OCI-LY3 (cell line): ENCODE measurements at regions not wholly inside any gene's neighbourhood (a gene's known extent, or its start where the extent isn't known, plus 50 kb on each side); places are given as distances from the start of the nearest gene placed in this dataset.

Experiments used
- H2AFZ ChIP-seq: fragments of 200-600, 300-600 bp; shearing (Covaris generic); 2 replicates; pipeline ENCODE4 v1.6.0; 2014; ENCODE audit warnings: antibody characterized with exemption, low read depth, low read length
- H3K27ac ChIP-seq: fragments of 200-600, 300-600 bp; sonication (generic); 2 replicates; pipeline ENCODE4 v1.5.1; 2014; ENCODE audit warnings: mild to moderate bottlenecking, low read length, moderate library complexity, mixed read lengths
- H3K27me3 ChIP-seq: fragments of 200-600, 300-600 bp; sonication (generic); 2 replicates; pipeline ENCODE4 v1.6.1; 2014; ENCODE audit warnings: low read depth, low read length, mixed read lengths
- H3K36me3 ChIP-seq: fragments of 200-600, 300-600 bp; sonication (generic); replicated peaks from 2 replicates; pipeline ENCODE3; 2014; ENCODE audit warnings: low read depth, low read length, mixed read lengths
- H3K4me1 ChIP-seq: fragments of 300-600, 200-600 bp; sonication (generic); 2 replicates; pipeline ENCODE4 v1.6.1; 2014; ENCODE audit warnings: low read length, mixed read lengths
- H3K4me2 ChIP-seq: fragments of 200-600, 300-600 bp; sonication (generic); 2 replicates; pipeline ENCODE4 v1.6.1; 2014; ENCODE audit warnings: low read length, mixed read lengths
- H3K4me3 ChIP-seq: fragments of 300-600, 200-600 bp; sonication (generic); 2 replicates; pipeline ENCODE4 v1.5.1; 2014; ENCODE audit warnings: antibody characterized with exemption, mild to moderate bottlenecking, low read length, moderate library complexity
- H3K79me2 ChIP-seq: fragments of 300-600, 200-600 bp; shearing (Covaris generic); 2 replicates; pipeline ENCODE4 v1.6.1; 2014; ENCODE audit warnings: mild to moderate bottlenecking, low read length, mixed read lengths
- H3K9ac ChIP-seq: fragments of 300-600, 200-600 bp; shearing (Covaris generic); 2 replicates; pipeline ENCODE4 v1.6.0; 2014; ENCODE audit warnings: mild to moderate bottlenecking, low read length, moderate library complexity
- H3K9me3 ChIP-seq: fragments of 200-600, 300-600 bp; shearing (Covaris generic); 2 replicates; pipeline ENCODE4 v1.6.1; 2014; ENCODE audit warnings: low read length, mixed read lengths; ENCODE audit not compliant: insufficient read depth
- H4K20me1 ChIP-seq: fragments of 200-600, 300-600 bp; sonication (generic); 2 replicates; pipeline ENCODE4 v1.6.1; 2016; ENCODE audit warnings: low read length, mixed read lengths; ENCODE audit not compliant: insufficient read depth
- EZH2phosphoT487 ChIP-seq: fragments of 200-600 bp; shearing (Covaris generic); IDR thresholded peaks from 2 replicates; pipeline ENCODE4 v1.6.1; 2018; ENCODE audit warnings: antibody characterized with exemption, mixed run types, low read depth
- TF ChIP-seq, protein P1 (sequence below): fragments of 200-600, 300-600 bp; sonication (generic); IDR thresholded peaks from 2 replicates; pipeline ENCODE4 v1.5.1; 2014; ENCODE audit warnings: antibody characterized with exemption, low read length, low read depth

- H3K4me3 ChIP-seq: no peak overlapping the region
- H3K27ac ChIP-seq: no peak overlapping the region
- H3K4me2 ChIP-seq: no peak overlapping the region
- no peaks in the 10 kb centered on the region for H3K79me2 ChIP-seq
- no peaks in the 10 kb centered on the region for H3K36me3 ChIP-seq
- no peak overlapping the region for H3K9ac ChIP-seq
- no peaks in the 10 kb centered on the region for H3K9me3 ChIP-seq
- no peaks in the 10 kb centered on the region for H3K4me1 ChIP-seq
- H3K27me3 ChIP-seq: no peaks in the 10 kb centered on the region
- TF ChIP-seq EZH2phosphoT487: no peak
- TF ChIP-seq, protein P1, sequence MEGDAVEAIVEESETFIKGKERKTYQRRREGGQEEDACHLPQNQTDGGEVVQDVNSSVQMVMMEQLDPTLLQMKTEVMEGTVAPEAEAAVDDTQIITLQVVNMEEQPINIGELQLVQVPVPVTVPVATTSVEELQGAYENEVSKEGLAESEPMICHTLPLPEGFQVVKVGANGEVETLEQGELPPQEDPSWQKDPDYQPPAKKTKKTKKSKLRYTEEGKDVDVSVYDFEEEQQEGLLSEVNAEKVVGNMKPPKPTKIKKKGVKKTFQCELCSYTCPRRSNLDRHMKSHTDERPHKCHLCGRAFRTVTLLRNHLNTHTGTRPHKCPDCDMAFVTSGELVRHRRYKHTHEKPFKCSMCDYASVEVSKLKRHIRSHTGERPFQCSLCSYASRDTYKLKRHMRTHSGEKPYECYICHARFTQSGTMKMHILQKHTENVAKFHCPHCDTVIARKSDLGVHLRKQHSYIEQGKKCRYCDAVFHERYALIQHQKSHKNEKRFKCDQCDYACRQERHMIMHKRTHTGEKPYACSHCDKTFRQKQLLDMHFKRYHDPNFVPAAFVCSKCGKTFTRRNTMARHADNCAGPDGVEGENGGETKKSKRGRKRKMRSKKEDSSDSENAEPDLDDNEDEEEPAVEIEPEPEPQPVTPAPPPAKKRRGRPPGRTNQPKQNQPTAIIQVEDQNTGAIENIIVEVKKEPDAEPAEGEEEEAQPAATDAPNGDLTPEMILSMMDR: no peak
- no peaks in the 10 kb centered on the region for H4K20me1 ChIP-seq
- no peak overlapping the region for H2AFZ ChIP-seq
Measured at GRCh38 chr9:80282766-80283165, 711.0 kb downstream of the TLE4 start.

DNA sequence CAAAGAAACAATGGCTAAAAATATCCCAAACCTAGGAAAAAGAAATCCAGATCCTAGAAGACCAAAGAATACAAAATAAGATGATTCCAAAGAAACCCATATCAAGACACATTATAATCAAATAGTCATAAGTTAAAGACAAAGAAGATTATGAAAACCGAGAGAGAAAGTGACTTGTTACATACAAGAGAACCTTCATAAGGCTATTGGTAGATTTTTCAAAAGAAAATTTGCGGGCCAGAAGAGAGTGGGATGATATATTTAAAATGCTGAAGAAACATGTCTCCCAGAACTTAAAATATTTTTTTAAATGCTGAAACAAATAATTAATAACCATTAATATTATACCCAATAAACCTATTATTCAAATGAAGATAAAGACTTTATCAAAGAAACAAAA is 687.3 kb downstream of the TLE4 start:
- no peak overlapping the region for H3K4me2 ChIP-seq
- no peak overlapping the region for H2AFZ ChIP-seq
- H3K9me3 ChIP-seq: no peaks in the 10 kb centered on the region
- no peaks in the 10 kb centered on the region for H3K4me1 ChIP-seq
- H3K9ac ChIP-seq: no peak overlapping the region
- H4K20me1 ChIP-seq: no peaks in the 10 kb centered on the region
- H3K4me3 ChIP-seq: no peak overlapping the region
- H3K27me3 ChIP-seq: no peaks in the 10 kb centered on the region
- H3K27ac ChIP-seq: no peak overlapping the region
- TF ChIP-seq, protein P1: no peak
- no peak for TF ChIP-seq EZH2phosphoT487
- no peaks in the 10 kb centered on the region for H3K79me2 ChIP-seq
- H3K36me3 ChIP-seq: no peaks in the 10 kb centered on the region

- Histone ChIP-seq H3K36me3 (no peaks in the 10 kb centered on the region), H3K27ac (no peak overlapping the region), H4K20me1 (no peaks in the 10 kb centered on the region), H3K4me3 (no peak overlapping the region), H2AFZ (no peak overlapping the region), H3K9me3 (no peaks in the 10 kb centered on the region), H3K4me1 (no peaks in the 10 kb centered on the region), H3K79me2 (no peaks in the 10 kb centered on the region), H3K4me2 (no peak overlapping the region), H3K27me3 (no peaks in the 10 kb centered on the region), H3K9ac (no peak overlapping the region)
- TF ChIP-seq EZH2phosphoT487: no peak
- TF ChIP-seq, protein P1: no peak
Measured at GRCh38 chr9:80251778-80252177, 680.0 kb downstream of the TLE4 start.

- Histone ChIP-seq H3K9me3 (no peaks in the 10 kb centered on the region), H3K79me2 (no peaks in the 10 kb centered on the region), H4K20me1 (no peaks in the 10 kb centered on the region), H3K4me2 (no peak overlapping the region), H3K27me3 (no peaks in the 10 kb centered on the region), H2AFZ (no peak overlapping the region), H3K9ac (no peak overlapping the region), H3K36me3 (no peaks in the 10 kb centered on the region), H3K27ac (no peak overlapping the region), H3K4me1 (peaks cover 6% of the 10 kb centered on the region; the same call in 1 of the 2 replicates), H3K4me3 (no peak overlapping the region)
- TF ChIP-seq EZH2phosphoT487: no peak
- TF ChIP-seq, protein P1: no peak
Measured at GRCh38 chr9:80242022-80242421, 670.3 kb downstream of the TLE4 start.
